ENCODE measurements at regions not wholly inside any gene's neighbourhood (a gene's known extent, or its start where the extent isn't known, plus 50 kb on each side); places are given as distances from the start of the nearest gene placed in this dataset.

- DNase-seq (ENCODE audit: low read depth, low spot score): no peak
- Histone ChIP-seq H3K4me1 (ENCODE audit: control insufficient read depth, insufficient read depth, low read length) (peaks cover 2% of the 10 kb centered on the region; the same call in 1 of the 2 replicates), H3K36me3 (ENCODE audit: control insufficient read depth, insufficient read depth, low read length) (no peaks in the 10 kb centered on the region), H3K4me3 (ENCODE audit: low read length) (no peak overlapping the region), H3K27me3 (ENCODE audit: control insufficient read depth, insufficient read depth, low read length) (peaks cover 22% of the 10 kb centered on the region), H3K9me3 (ENCODE audit: control insufficient read depth, insufficient read depth, low read length) (no peaks in the 10 kb centered on the region), H3K27ac (ENCODE audit: low read length) (no peak overlapping the region)
- no CpG with 5 or more reads among the region's 32 CpGs for WGBS (ENCODE audit: insufficient coverage, insufficient read length)
These were observed 98.7 kb upstream of the BHLHE23 start for GRCh38 chr20:63105211-63106107.

GRCh38 chr20:63104312-63105181 is 97.8 kb upstream of the BHLHE23 start:
- Histone ChIP-seq H3K4me3 (ENCODE audit: low read length) (no peak overlapping the region), H3K9me3 (ENCODE audit: control insufficient read depth, insufficient read depth, low read length) (no peaks in the 10 kb centered on the region), H3K36me3 (ENCODE audit: control insufficient read depth, insufficient read depth, low read length) (no peaks in the 10 kb centered on the region), H3K27me3 (ENCODE audit: control insufficient read depth, insufficient read depth, low read length) (peaks cover 25% of the 10 kb centered on the region), H3K27ac (ENCODE audit: low read length) (no peak overlapping the region), H3K4me1 (ENCODE audit: control insufficient read depth, insufficient read depth, low read length) (peaks cover 2% of the 10 kb centered on the region)
- DNase-seq (ENCODE audit: low read depth, low spot score): no peak
- no CpG with 5 or more reads among the region's 19 CpGs for WGBS (ENCODE audit: insufficient coverage, insufficient read length)

- no peak for DNase-seq (ENCODE audit: low read depth, low spot score)
- no peaks in the 10 kb centered on the region for H3K36me3 ChIP-seq (ENCODE audit: control insufficient read depth, insufficient read depth, low read length)
- H3K27me3 ChIP-seq (ENCODE audit: control insufficient read depth, insufficient read depth, low read length): peaks cover 30% of the 10 kb centered on the region
- no CpG with 5 or more reads among the region's 21 CpGs for WGBS (ENCODE audit: insufficient coverage, insufficient read length)
- no peak overlapping the region for H3K4me3 ChIP-seq (ENCODE audit: low read length)
- no peak overlapping the region for H3K27ac ChIP-seq (ENCODE audit: low read length)
- no peaks in the 10 kb centered on the region for H3K9me3 ChIP-seq (ENCODE audit: control insufficient read depth, insufficient read depth, low read length)
- H3K4me1 ChIP-seq (ENCODE audit: control insufficient read depth, insufficient read depth, low read length): peaks cover 4% of the 10 kb centered on the region
These were observed 96.9 kb upstream of the BHLHE23 start for GRCh38 chr20:63103402-63104311.

- WGBS (ENCODE audit: insufficient coverage, insufficient read length): no CpG with 5 or more reads among the region's 55 CpGs
- Histone ChIP-seq H3K4me1 (ENCODE audit: control insufficient read depth, insufficient read depth, low read length) (peaks cover 4% of the 10 kb centered on the region), H3K27ac (ENCODE audit: low read length) (no peak overlapping the region), H3K27me3 (ENCODE audit: control insufficient read depth, insufficient read depth, low read length) (peaks cover 30% of the 10 kb centered on the region), H3K9me3 (ENCODE audit: control insufficient read depth, insufficient read depth, low read length) (no peaks in the 10 kb centered on the region), H3K36me3 (ENCODE audit: control insufficient read depth, insufficient read depth, low read length) (no peaks in the 10 kb centered on the region), H3K4me3 (ENCODE audit: low read length) (peak overlapping the region; percentile 37; the same call in 1 of the 2 replicates)
- DNase-seq (ENCODE audit: low read depth, low spot score): no peak
These were observed 96.1 kb upstream of the BHLHE23 start for GRCh38 chr20:63102721-63103375.

- peaks cover 4% of the 10 kb centered on the region for H3K4me1 ChIP-seq (ENCODE audit: control insufficient read depth, insufficient read depth, low read length)
- peak overlapping the region; percentile 37; the same call in 1 of the 2 replicates for H3K4me3 ChIP-seq (ENCODE audit: low read length)
- peaks cover 30% of the 10 kb centered on the region for H3K27me3 ChIP-seq (ENCODE audit: control insufficient read depth, insufficient read depth, low read length)
- H3K27ac ChIP-seq (ENCODE audit: low read length): no peak overlapping the region
- H3K9me3 ChIP-seq (ENCODE audit: control insufficient read depth, insufficient read depth, low read length): no peaks in the 10 kb centered on the region
- WGBS (ENCODE audit: insufficient coverage, insufficient read length): no CpG with 5 or more reads among the region's 100 CpGs
- DNase-seq (ENCODE audit: low read depth, low spot score): no peak
- H3K36me3 ChIP-seq (ENCODE audit: control insufficient read depth, insufficient read depth, low read length): no peaks in the 10 kb centered on the region
These were observed 95.3 kb upstream of the BHLHE23 start for GRCh38 chr20:63101781-63102720.

- Histone ChIP-seq H3K4me3 (ENCODE audit: low read length) (no peak overlapping the region), H3K4me1 (ENCODE audit: control insufficient read depth, insufficient read depth, low read length) (peaks cover 4% of the 10 kb centered on the region), H3K27ac (ENCODE audit: low read length) (no peak overlapping the region), H3K27me3 (ENCODE audit: control insufficient read depth, insufficient read depth, low read length) (peaks cover 30% of the 10 kb centered on the region), H3K36me3 (ENCODE audit: control insufficient read depth, insufficient read depth, low read length) (no peaks in the 10 kb centered on the region), H3K9me3 (ENCODE audit: control insufficient read depth, insufficient read depth, low read length) (no peaks in the 10 kb centered on the region)
- no CpG with 5 or more reads among the region's 15 CpGs for WGBS (ENCODE audit: insufficient coverage, insufficient read length)
- no peak for DNase-seq (ENCODE audit: low read depth, low spot score)
These were observed 94.3 kb upstream of the BHLHE23 start for GRCh38 chr20:63100926-63101699.

- H3K9me3 ChIP-seq (ENCODE audit: control insufficient read depth, insufficient read depth, low read length): no peaks in the 10 kb centered on the region
- WGBS (ENCODE audit: insufficient coverage, insufficient read length): no CpG with 5 or more reads among the region's 14 CpGs
- H3K4me1 ChIP-seq (ENCODE audit: control insufficient read depth, insufficient read depth, low read length): peaks cover 4% of the 10 kb centered on the region
- no peaks in the 10 kb centered on the region for H3K36me3 ChIP-seq (ENCODE audit: control insufficient read depth, insufficient read depth, low read length)
- no peak overlapping the region for H3K27ac ChIP-seq (ENCODE audit: low read length)
- peaks cover 30% of the 10 kb centered on the region for H3K27me3 ChIP-seq (ENCODE audit: control insufficient read depth, insufficient read depth, low read length)
- no peak for DNase-seq (ENCODE audit: low read depth, low spot score)
- H3K4me3 ChIP-seq (ENCODE audit: low read length): no peak overlapping the region
These were observed 93.6 kb upstream of the BHLHE23 start for GRCh38 chr20:63100174-63100925.

- Histone ChIP-seq H3K36me3 (ENCODE audit: control insufficient read depth, insufficient read depth, low read length) (no peaks in the 10 kb centered on the region), H3K27me3 (ENCODE audit: control insufficient read depth, insufficient read depth, low read length) (peaks cover 30% of the 10 kb centered on the region), H3K4me3 (ENCODE audit: low read length) (no peak overlapping the region), H3K9me3 (ENCODE audit: control insufficient read depth, insufficient read depth, low read length) (no peaks in the 10 kb centered on the region), H3K4me1 (ENCODE audit: control insufficient read depth, insufficient read depth, low read length) (peaks cover 4% of the 10 kb centered on the region), H3K27ac (ENCODE audit: low read length) (no peak overlapping the region)
- DNase-seq (ENCODE audit: low read depth, low spot score): no peak
- no CpG with 5 or more reads among the region's 22 CpGs for WGBS (ENCODE audit: insufficient coverage, insufficient read length)
These were observed 92.9 kb upstream of the BHLHE23 start for GRCh38 chr20:63099456-63100173.
